ENCODE measurements at regions not wholly inside any gene's neighbourhood (a gene's known extent, or its start where the extent isn't known, plus 50 kb on each side); places are given as distances from the start of the nearest gene placed in this dataset.

- DNase-seq (ENCODE audit: insufficient read length, low spot score) (no peak), FAIRE-seq (no peak)
- TF ChIP-seq POLR2A (IDR thresholded peaks at IDR 0.05; ENCODE audit: low read depth, low read length): no peak
Measured at GRCh38 chr2:139964721-139965440, 1184.7 kb upstream of the NXPH2 start.

- no peak for DNase-seq (ENCODE audit: insufficient read length, low spot score)
- no peak for TF ChIP-seq POLR2A (IDR thresholded peaks at IDR 0.05; ENCODE audit: low read depth, low read length)
- FAIRE-seq: no peak
Measured at GRCh38 chr2:139963863-139964355, 1183.7 kb upstream of the NXPH2 start.

- TF ChIP-seq POLR2A (IDR thresholded peaks at IDR 0.05; ENCODE audit: low read depth, low read length): no peak
- DNase-seq (ENCODE audit: insufficient read length, low spot score) (no peak), FAIRE-seq (no peak)
Measured at GRCh38 chr2:139949242-139949972, 1169.2 kb upstream of the NXPH2 start.

- no peak for TF ChIP-seq POLR2A (IDR thresholded peaks at IDR 0.05; ENCODE audit: low read depth, low read length)
- FAIRE-seq: no peak
- DNase-seq (ENCODE audit: insufficient read length, low spot score): no peak
Measured at GRCh38 chr2:139946690-139947089, 1166.5 kb upstream of the NXPH2 start.

- DNase-seq (ENCODE audit: insufficient read length, low spot score): no peak
- no peak for TF ChIP-seq POLR2A (IDR thresholded peaks at IDR 0.05; ENCODE audit: low read depth, low read length)
- FAIRE-seq: no peak
Measured at GRCh38 chr2:139940686-139941085, 1160.5 kb upstream of the NXPH2 start.

- no peak for FAIRE-seq
- DNase-seq (ENCODE audit: insufficient read length, low spot score): no peak
- no peak for TF ChIP-seq POLR2A (IDR thresholded peaks at IDR 0.05; ENCODE audit: low read depth, low read length)
Measured at GRCh38 chr2:139925903-139926302, 1145.7 kb upstream of the NXPH2 start.

GRCh38 chr2:139924070-139924469 lies 1143.9 kb upstream of the NXPH2 start:
- no peak for FAIRE-seq
- no peak for TF ChIP-seq POLR2A (IDR thresholded peaks at IDR 0.05; ENCODE audit: low read depth, low read length)
- DNase-seq (ENCODE audit: insufficient read length, low spot score): no peak

- TF ChIP-seq POLR2A (IDR thresholded peaks at IDR 0.05; ENCODE audit: low read depth, low read length): no peak
- DNase-seq (ENCODE audit: insufficient read length, low spot score) (no peak), FAIRE-seq (no peak)
Measured at GRCh38 chr2:139918982-139919381, 1138.8 kb upstream of the NXPH2 start.

GRCh38 chr2:139917690-139918384 lies 1137.6 kb upstream of the NXPH2 start:
- DNase-seq (ENCODE audit: insufficient read length, low spot score) (no peak), FAIRE-seq (no peak)

GRCh38 chr2:139916822-139917221 lies 1136.6 kb upstream of the NXPH2 start:
- no peak for FAIRE-seq
- TF ChIP-seq POLR2A (IDR thresholded peaks at IDR 0.05; ENCODE audit: low read depth, low read length): no peak

More at GRCh38 chr2:139917690-139918384, 1137.6 kb upstream of the NXPH2 start:
- no peak for TF ChIP-seq POLR2A (IDR thresholded peaks at IDR 0.05; ENCODE audit: low read depth, low read length)

GRCh38 chr2:139911160-139911559 lies 1131.0 kb upstream of the NXPH2 start:
- no peak for DNase-seq (ENCODE audit: insufficient read length, low spot score)
- FAIRE-seq: no peak
- TF ChIP-seq POLR2A (IDR thresholded peaks at IDR 0.05; ENCODE audit: low read depth, low read length): no peak

More at GRCh38 chr2:139916822-139917221, 1136.6 kb upstream of the NXPH2 start:
- DNase-seq (ENCODE audit: insufficient read length, low spot score): no peak

GRCh38 chr2:139909136-139909535 lies 1128.9 kb upstream of the NXPH2 start:
- TF ChIP-seq POLR2A (IDR thresholded peaks at IDR 0.05; ENCODE audit: low read depth, low read length): no peak
- no peak for FAIRE-seq
- DNase-seq (ENCODE audit: insufficient read length, low spot score): no peak

GRCh38 chr2:139905624-139906023 lies 1125.4 kb upstream of the NXPH2 start:
- FAIRE-seq (no peak), DNase-seq (ENCODE audit: insufficient read length, low spot score) (no peak)
- no peak for TF ChIP-seq POLR2A (IDR thresholded peaks at IDR 0.05; ENCODE audit: low read depth, low read length)

GRCh38 chr2:139891636-139892035 lies 1111.4 kb upstream of the NXPH2 start:
- no peak for TF ChIP-seq POLR2A (IDR thresholded peaks at IDR 0.05; ENCODE audit: low read depth, low read length)
- FAIRE-seq (no peak), DNase-seq (ENCODE audit: insufficient read length, low spot score) (no peak)
